A549 (cell line): ENCODE measurements at regions not wholly inside any gene's neighbourhood (a gene's known extent, or its start where the extent isn't known, plus 50 kb on each side); places are given as distances from the start of the nearest gene placed in this dataset.

Experiments
- ATAC-seq, 2 experiments: fragments of 200-7000 bp in 1 of 2; fragments of >200 bp in 1 of 2; cut with Nextera tagmentation in 1 of 2; cut with Tn5 transposase in 1 of 2; 3 replicates each; pipeline versions ENCODE4 v1.8.0 to v1.9.1; 2018 to 2020; ENCODE audit warnings: mild to moderate bottlenecking in 1 of 2, moderate library complexity in 1 of 2
- CTCF ChIA-PET: fragments of 300-600 bp; sonication (Branson Sonifier 250); formaldehyde crosslinking; extraction: SDS; loops from one replicate; lab custom pipeline; 2021; ENCODE audit warnings: antibody characterized with exemption, inconsistent platforms; lab: Yijun Ruan, JAX
- POLR2A ChIA-PET: fragments of 350-600 bp; formaldehyde crosslinking; extraction: SDS; loops from one replicate; lab custom pipeline; 2021; ENCODE audit warnings: antibody characterized with exemption, inconsistent platforms; lab: Yijun Ruan, JAX
- DNase-seq, 2 experiments: peaks; one replicate each; pipeline versions ENCODE4 v3.0.0 to v3.0.0-alpha.2; 2011 to 2016; ENCODE audit warnings: low read depth in 1 of 2, low spot score in 1 of 2
- FAIRE-seq: peaks from 2 replicates; lab custom pipeline; 2011; peaks lifted over from hg19 to GRCh38; lab: Jason Lieb, UNC
- H3K27ac ChIP-seq, 2 experiments: fragments of >200 bp; sonication (Bioruptor Twin); formaldehyde crosslinking; 3 replicates each; pipeline ENCODE4 v1.5.1; 2016 to 2017
- H3K4me1 ChIP-seq: fragments of >200 bp; sonication (Bioruptor Twin); formaldehyde crosslinking; 3 replicates; pipeline ENCODE4 v1.6.1; 2016
- H3K4me2 ChIP-seq: fragments of >200 bp; sonication (Bioruptor Twin); formaldehyde crosslinking; 3 replicates; pipeline ENCODE4 v1.6.1; 2016
- H3K4me3 ChIP-seq: fragments of >200 bp; sonication (Bioruptor Twin); formaldehyde crosslinking; 3 replicates; pipeline ENCODE4 v1.5.1; 2016
- H3K9me3 ChIP-seq: fragments of >200 bp; sonication (Bioruptor Twin); formaldehyde crosslinking; 3 replicates; pipeline ENCODE4 v1.6.1; 2016
- BCL3 ChIP-seq: fragments of >200 bp; sonication (Bioruptor Twin); formaldehyde crosslinking; IDR thresholded peaks from 3 replicates; pipeline ENCODE4 v1.6.1; 2016
- CBX8 ChIP-seq: fragments of 200-600 bp; sonication (generic); IDR thresholded peaks from 2 replicates; pipeline ENCODE4 v1.6.1; 2016
- EHF ChIP-seq: fragments of 250-450 bp; sonication (Bioruptor Pico); IDR thresholded peaks from 2 replicates; pipeline ENCODE4 v1.5.0; 2020; ENCODE audit warnings: mild to moderate bottlenecking
- ELK1 ChIP-seq: fragments of 150-350 bp; IDR thresholded peaks from 2 replicates; pipeline ENCODE4 v1.6.1; 2014; ENCODE audit warnings: low read depth, mild to moderate bottlenecking, low read length
- FOSL2 ChIP-seq, 2 experiments: fragments of 450-650 bp in 1 of 2; fragments of >200 bp in 1 of 2; sonication (Bioruptor Twin) in 1 of 2; formaldehyde crosslinking; IDR thresholded peaks; 2 replicates each; pipeline versions ENCODE4 v1.5.0 to v1.6.1; 2016 to 2020; ENCODE audit warnings: mild to moderate bottlenecking in 1 of 2, moderate library complexity in 1 of 2
- FOXS1 ChIP-seq: fragments of 250-450 bp; sonication (Bioruptor Pico); IDR thresholded peaks from 2 replicates; pipeline ENCODE4 v1.5.0; 2020; ENCODE audit warnings: mild to moderate bottlenecking, moderate library complexity
- HEYL ChIP-seq: fragments of 250-450 bp; sonication (Bioruptor Pico); IDR thresholded peaks from 2 replicates; pipeline ENCODE4 v1.8.0; 2021; ENCODE audit warnings: mild to moderate bottlenecking, moderate library complexity
- JUNB ChIP-seq: fragments of >200 bp; sonication (Bioruptor Twin); formaldehyde crosslinking; IDR thresholded peaks from 2 replicates; pipeline ENCODE4 v1.6.1; 2016
- MAFK ChIP-seq: fragments of 450-650 bp; IDR thresholded peaks from 2 replicates; pipeline ENCODE4 v1.6.1; 2014; ENCODE audit not compliant: partially characterized antibody
- MYC ChIP-seq: IDR thresholded peaks from 2 replicates; pipeline ENCODE4 v1.6.1; 2012; ENCODE audit warnings: mild to moderate bottlenecking, inconsistent platforms, low read length, improper control_type of control experiment, borderline replicate concordance
- PBX3 ChIP-seq: IDR thresholded peaks from 2 replicates; pipeline ENCODE4 v1.6.1; 2012
- POLR2AphosphoS2 ChIP-seq: conservative IDR thresholded peaks from 2 replicates; pipeline ENCODE4 v1.6.1; 2012; ENCODE audit warnings: low read length, improper control_type of control experiment, inconsistent platforms
- RAD21 ChIP-seq, 2 experiments: fragments of >200 bp in 1 of 2; sonication (Bioruptor Twin) in 1 of 2; formaldehyde crosslinking in 1 of 2; IDR thresholded peaks in 1 of 2; conservative IDR thresholded peaks in 1 of 2; 2 replicates in 1 of 2; 3 replicates in 1 of 2; pipeline ENCODE4 v1.6.1; 2012 to 2018; ENCODE audit warnings: inconsistent platforms in 1 of 2
- RARB ChIP-seq: fragments of 250-450 bp; sonication (Bioruptor Pico); IDR thresholded peaks from 2 replicates; pipeline ENCODE4 v1.8.0; 2021; ENCODE audit warnings: mild to moderate bottlenecking, moderate library complexity
- RNF2 ChIP-seq: fragments of 200-600 bp; sonication (generic); IDR thresholded peaks from 2 replicates; pipeline ENCODE4 v1.6.1; 2016; ENCODE audit warnings: low read depth, mild to moderate bottlenecking, antibody characterized with exemption, moderate library complexity, borderline replicate concordance
- SREBF2 ChIP-seq: fragments of 450-650 bp; IDR thresholded peaks from 2 replicates; pipeline ENCODE4 v1.6.1; 2014; ENCODE audit warnings: mild to moderate bottlenecking, moderate library complexity
- ZC3H11A ChIP-seq: fragments of 450-650 bp; IDR thresholded peaks from 2 replicates; pipeline ENCODE4 v1.6.1; 2014; ENCODE audit warnings: antibody characterized with exemption, mild to moderate bottlenecking
- ZSCAN20 ChIP-seq: fragments of 250-450 bp; sonication (Bioruptor Pico); IDR thresholded peaks from 2 replicates; pipeline ENCODE4 v1.8.0; 2022; ENCODE audit warnings: mild to moderate bottlenecking, moderate library complexity
- WGBS: methylation state at CpG from one replicate; pipeline ENCODE4 v1.1.6; 2017; ENCODE audit errors: missing lambda C conversion rate; 5-methylcytosine and 5-hydroxymethylcytosine counted together
- TF ChIP-seq, protein P1 (sequence below): fragments of 200-600 bp; sonication (generic); IDR thresholded peaks from 2 replicates; pipeline ENCODE4 v1.6.1; 2016; ENCODE audit warnings: antibody characterized with exemption, mild to moderate bottlenecking, moderate library complexity
- TF ChIP-seq, protein P2 (sequence below): fragments of 250-450 bp; sonication (Bioruptor Pico); IDR thresholded peaks from 2 replicates; pipeline ENCODE4 v1.5.0; 2020; ENCODE audit warnings: low read depth, mild to moderate bottlenecking, moderate library complexity

DNA sequence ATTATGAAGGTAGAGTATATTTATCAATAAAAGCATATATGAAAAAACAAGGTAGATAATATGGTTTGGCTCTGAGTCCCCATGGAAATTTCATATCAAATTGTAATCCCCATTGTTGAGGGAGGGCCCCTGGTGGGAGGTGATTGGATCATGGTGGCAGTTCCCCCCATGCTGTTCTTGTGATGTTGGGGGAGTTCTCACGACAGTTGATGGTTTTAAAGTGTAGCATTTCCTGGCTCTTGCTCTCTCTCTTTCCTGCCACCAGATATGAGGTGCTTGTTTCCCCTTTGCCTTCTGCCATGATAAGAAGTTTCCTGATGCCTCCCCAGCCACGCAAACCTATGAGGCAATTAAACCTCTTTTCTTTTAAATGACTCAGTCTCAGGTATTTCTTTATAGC is 260.4 kb downstream of the PPARGC1A start (continued):
- TF ChIP-seq ZSCAN20 (CRISPR knock-in tag) (no peak), ZC3H11A (no peak), FOSL2 (IDR thresholded peaks at IDR 0.05) (no peak), FOSL2 (CRISPR knock-in tag; IDR thresholded peaks at IDR 0.05) (no peak)

- Histone ChIP-seq H3K4me1 (no peaks in the 10 kb centered on the region), H3K4me2 (no peak overlapping the region), H3K4me3 (peak overlapping the region; percentile 21; the same call in 1 of the 3 replicates), H3K9me3 (no peaks in the 10 kb centered on the region), H3K27ac (no peak overlapping the region)
- peak; percentile 3 to 62 for DNase-seq
- ChIA-PET POLR2A (no interaction called here), CTCF (interaction anchor here (1.1 to 1.3 kb wide), 4 partner anchors 11 to 421 kb away, joined by 3 to 4 read pairs (median 3); no protein-coding TSS in a partner anchor)
- ATAC-seq, result peak; percentile 66 to 96; a peak in 4 of 6 replicates
- peak in 1 of 2 experiments; percentile 34; a peak in 2 of 5 replicates for TF ChIP-seq RAD21 (conservative IDR thresholded peaks at IDR 0.05 in 1 of 2, IDR thresholded peaks at IDR 0.05 in 1 of 2)
- no peak for TF ChIP-seq RNF2
- no peak for FAIRE-seq
- WGBS, result 71% methylated on average over 1 of the region's 6 CpGs
Measured at GRCh38 chr4:23614284-23614892, 275.5 kb downstream of the PPARGC1A start.

DNA sequence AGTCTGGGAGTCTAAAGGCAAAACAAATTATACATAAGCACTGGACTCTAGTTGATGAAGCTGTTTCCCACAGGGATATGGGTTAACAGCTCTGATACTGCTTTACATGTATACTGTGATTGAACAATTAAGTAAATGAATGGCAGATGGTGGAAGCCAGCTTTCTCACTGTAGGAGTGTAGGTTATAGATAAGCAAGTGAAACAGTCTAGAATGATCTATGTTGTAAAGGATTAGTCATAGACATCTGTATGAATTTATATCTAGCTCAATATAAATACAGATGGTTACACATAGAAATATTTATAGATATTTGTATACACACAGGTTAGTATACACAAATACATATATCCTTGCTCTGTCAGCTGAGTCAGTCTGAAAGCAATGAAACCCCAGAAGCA is 276.1 kb downstream of the PPARGC1A start:
- ATAC-seq, result no peak
- Histone ChIP-seq H3K4me2 (no peak overlapping the region), H3K9me3 (no peaks in the 10 kb centered on the region), H3K27ac (no peak overlapping the region), H3K4me1 (no peaks in the 10 kb centered on the region), H3K4me3 (no peak overlapping the region)
- DNase-seq, result no peak
- ChIA-PET POLR2A (no interaction called here), CTCF (interaction anchor here (1.1 to 1.3 kb wide), 3 partner anchors 11 to 171 kb away, joined by 3 to 4 read pairs (median 3); no protein-coding TSS in a partner anchor)
- TF ChIP-seq SREBF2, result no peak
- no peak for TF ChIP-seq HEYL (CRISPR knock-in tag)
- no peak for TF ChIP-seq CBX8
- TF ChIP-seq, protein P1, sequence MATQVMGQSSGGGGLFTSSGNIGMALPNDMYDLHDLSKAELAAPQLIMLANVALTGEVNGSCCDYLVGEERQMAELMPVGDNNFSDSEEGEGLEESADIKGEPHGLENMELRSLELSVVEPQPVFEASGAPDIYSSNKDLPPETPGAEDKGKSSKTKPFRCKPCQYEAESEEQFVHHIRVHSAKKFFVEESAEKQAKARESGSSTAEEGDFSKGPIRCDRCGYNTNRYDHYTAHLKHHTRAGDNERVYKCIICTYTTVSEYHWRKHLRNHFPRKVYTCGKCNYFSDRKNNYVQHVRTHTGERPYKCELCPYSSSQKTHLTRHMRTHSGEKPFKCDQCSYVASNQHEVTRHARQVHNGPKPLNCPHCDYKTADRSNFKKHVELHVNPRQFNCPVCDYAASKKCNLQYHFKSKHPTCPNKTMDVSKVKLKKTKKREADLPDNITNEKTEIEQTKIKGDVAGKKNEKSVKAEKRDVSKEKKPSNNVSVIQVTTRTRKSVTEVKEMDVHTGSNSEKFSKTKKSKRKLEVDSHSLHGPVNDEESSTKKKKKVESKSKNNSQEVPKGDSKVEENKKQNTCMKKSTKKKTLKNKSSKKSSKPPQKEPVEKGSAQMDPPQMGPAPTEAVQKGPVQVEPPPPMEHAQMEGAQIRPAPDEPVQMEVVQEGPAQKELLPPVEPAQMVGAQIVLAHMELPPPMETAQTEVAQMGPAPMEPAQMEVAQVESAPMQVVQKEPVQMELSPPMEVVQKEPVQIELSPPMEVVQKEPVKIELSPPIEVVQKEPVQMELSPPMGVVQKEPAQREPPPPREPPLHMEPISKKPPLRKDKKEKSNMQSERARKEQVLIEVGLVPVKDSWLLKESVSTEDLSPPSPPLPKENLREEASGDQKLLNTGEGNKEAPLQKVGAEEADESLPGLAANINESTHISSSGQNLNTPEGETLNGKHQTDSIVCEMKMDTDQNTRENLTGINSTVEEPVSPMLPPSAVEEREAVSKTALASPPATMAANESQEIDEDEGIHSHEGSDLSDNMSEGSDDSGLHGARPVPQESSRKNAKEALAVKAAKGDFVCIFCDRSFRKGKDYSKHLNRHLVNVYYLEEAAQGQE, result no peak
- TF ChIP-seq POLR2AphosphoS2, result no peak
- TF ChIP-seq JUNB, result no peak
- no peak for TF ChIP-seq BCL3
- TF ChIP-seq EHF (CRISPR knock-in tag), result no peak
- no peak for TF ChIP-seq PBX3
- no peak for TF ChIP-seq FOXS1 (CRISPR knock-in tag)
- TF ChIP-seq MYC, result no peak
- TF ChIP-seq, protein P2, sequence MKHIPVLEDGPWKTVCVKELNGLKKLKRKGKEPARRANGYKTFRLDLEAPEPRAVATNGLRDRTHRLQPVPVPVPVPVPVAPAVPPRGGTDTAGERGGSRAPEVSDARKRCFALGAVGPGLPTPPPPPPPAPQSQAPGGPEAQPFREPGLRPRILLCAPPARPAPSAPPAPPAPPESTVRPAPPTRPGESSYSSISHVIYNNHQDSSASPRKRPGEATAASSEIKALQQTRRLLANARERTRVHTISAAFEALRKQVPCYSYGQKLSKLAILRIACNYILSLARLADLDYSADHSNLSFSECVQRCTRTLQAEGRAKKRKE (CRISPR knock-in tag), result no peak
- no peak for TF ChIP-seq RARB
- TF ChIP-seq MAFK, result no peak
- TF ChIP-seq ELK1, result no peak
- no peak for FAIRE-seq
